MM.1S (cell line): ENCODE measurements at regions not wholly inside any gene's neighbourhood (a gene's known extent, or its start where the extent isn't known, plus 50 kb on each side); places are given as distances from the start of the nearest gene placed in this dataset.

Experiments
- DNase-seq: peaks from one replicate; pipeline ENCODE4 v3.0.0-alpha.2; 2015
- H2AFZ ChIP-seq: fragments of 300-600 bp; sonication (generic); 2 replicates; pipeline ENCODE4 v1.6.0; 2016; ENCODE audit warnings: antibody characterized with exemption, low read length
- H3F3A ChIP-seq: fragments of 300-600 bp; sonication (generic); 2 replicates; pipeline ENCODE4 v1.6.1; 2016; ENCODE audit warnings: mild to moderate bottlenecking, antibody characterized with exemption, low read length, moderate library complexity, mixed read lengths; ENCODE audit not compliant: insufficient read depth
- H3K27ac ChIP-seq: fragments of 300-600 bp; sonication (generic); 2 replicates; pipeline ENCODE4 v1.5.1; 2016; ENCODE audit warnings: mild to moderate bottlenecking, low read length
- H3K27me3 ChIP-seq: fragments of 300-600 bp; sonication (generic); replicated peaks from 2 replicates; pipeline ENCODE4 v1.6.0; 2016; ENCODE audit warnings: low read length; ENCODE audit not compliant: insufficient read depth
- H3K36me3 ChIP-seq: fragments of 300-600 bp; sonication (generic); replicated peaks from 2 replicates; pipeline ENCODE4 v1.6.1; 2016; ENCODE audit warnings: mild to moderate bottlenecking, low read length, mixed read lengths; ENCODE audit not compliant: insufficient read depth
- H3K4me1 ChIP-seq: fragments of 300-600 bp; sonication (generic); 2 replicates; pipeline ENCODE4 v1.6.1; 2016; ENCODE audit warnings: low read length, mixed read lengths
- H3K4me2 ChIP-seq: fragments of 300-600 bp; sonication (generic); 2 replicates; pipeline ENCODE4 v1.6.0; 2016; ENCODE audit warnings: low read depth, low read length
- H3K4me3 ChIP-seq: fragments of 300-600 bp; sonication (generic); 2 replicates; pipeline ENCODE4 v1.5.1; 2016; ENCODE audit warnings: low read length, mixed read lengths
- H3K79me2 ChIP-seq: fragments of 300-600 bp; sonication (generic); 2 replicates; pipeline ENCODE4 v1.6.1; 2016; ENCODE audit warnings: mixed run types, low read length, mixed read lengths
- H3K9ac ChIP-seq: fragments of 300-600 bp; sonication (generic); 2 replicates; pipeline ENCODE4 v1.6.1; 2016; ENCODE audit warnings: low read length, mixed read lengths
- H3K9me2 ChIP-seq: fragments of 300-600 bp; sonication (generic); replicated peaks from 2 replicates; pipeline ENCODE4 v1.6.1; 2016; ENCODE audit warnings: mild to moderate bottlenecking, low read length, mixed read lengths; ENCODE audit not compliant: insufficient read depth
- H3K9me3 ChIP-seq: fragments of 300-600 bp; sonication (generic); replicated peaks from 2 replicates; pipeline ENCODE4 v1.6.1; 2016; ENCODE audit warnings: mild to moderate bottlenecking, low read length, mixed read lengths; ENCODE audit not compliant: insufficient read depth
- H4K20me1 ChIP-seq: fragments of 300-600 bp; sonication (generic); 2 replicates; pipeline ENCODE4 v1.6.1; 2016; ENCODE audit warnings: mild to moderate bottlenecking, low read length, moderate library complexity, mixed read lengths; ENCODE audit not compliant: insufficient read depth
- EZH2 ChIP-seq: fragments of 300-600 bp; sonication (generic); optimal IDR thresholded peaks from 2 replicates; pipeline ENCODE3; 2017; ENCODE audit warnings: low read depth, mild to moderate bottlenecking, antibody characterized with exemption, low read length, mixed read lengths
- EZH2phosphoT487 ChIP-seq: fragments of 300-600 bp; sonication (generic); IDR thresholded peaks from 2 replicates; pipeline ENCODE4 v1.6.1; 2018; ENCODE audit warnings: antibody characterized with exemption, low read length
- TF ChIP-seq, protein P1 (sequence below): fragments of 300-600 bp; sonication (generic); IDR thresholded peaks from 2 replicates; pipeline ENCODE4 v1.5.1; 2016; ENCODE audit warnings: antibody characterized with exemption, low read length, mixed read lengths

DNA sequence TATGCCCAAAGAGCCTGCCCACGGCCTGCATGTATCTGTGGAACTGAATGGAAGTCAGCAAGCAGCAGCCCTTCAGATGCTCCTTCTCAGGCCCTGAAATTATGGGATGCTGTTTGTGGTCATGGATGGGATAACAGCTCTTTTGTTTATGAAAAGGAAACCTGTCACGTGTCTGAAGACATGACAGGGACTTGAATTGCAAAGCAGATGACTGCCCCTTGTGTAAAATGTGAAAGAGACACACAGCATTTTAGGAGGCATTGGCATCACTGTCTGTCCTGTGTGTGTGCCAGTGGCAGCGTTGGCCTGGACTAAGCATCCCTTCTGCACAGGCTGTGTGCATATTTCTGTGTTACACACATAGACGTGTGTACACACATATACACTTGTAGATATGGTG, 192.1 kb downstream of the VRK1 start:
- H3K9me3 ChIP-seq, result no peaks in the 10 kb centered on the region
- no peaks in the 10 kb centered on the region for H3K9me2 ChIP-seq
- no peaks in the 10 kb centered on the region for H3K4me1 ChIP-seq
- H2AFZ ChIP-seq, result no peak overlapping the region
- no peaks in the 10 kb centered on the region for H3K36me3 ChIP-seq
- no peaks in the 10 kb centered on the region for H3F3A ChIP-seq
- H3K79me2 ChIP-seq, result no peaks in the 10 kb centered on the region
- no peak overlapping the region for H3K9ac ChIP-seq
- DNase-seq, result no peak
- no peak for TF ChIP-seq EZH2
- H4K20me1 ChIP-seq, result no peaks in the 10 kb centered on the region
- no peaks in the 10 kb centered on the region for H3K27me3 ChIP-seq
- no peak overlapping the region for H3K4me3 ChIP-seq
- no peak overlapping the region for H3K4me2 ChIP-seq
- no peak overlapping the region for H3K27ac ChIP-seq

DNA sequence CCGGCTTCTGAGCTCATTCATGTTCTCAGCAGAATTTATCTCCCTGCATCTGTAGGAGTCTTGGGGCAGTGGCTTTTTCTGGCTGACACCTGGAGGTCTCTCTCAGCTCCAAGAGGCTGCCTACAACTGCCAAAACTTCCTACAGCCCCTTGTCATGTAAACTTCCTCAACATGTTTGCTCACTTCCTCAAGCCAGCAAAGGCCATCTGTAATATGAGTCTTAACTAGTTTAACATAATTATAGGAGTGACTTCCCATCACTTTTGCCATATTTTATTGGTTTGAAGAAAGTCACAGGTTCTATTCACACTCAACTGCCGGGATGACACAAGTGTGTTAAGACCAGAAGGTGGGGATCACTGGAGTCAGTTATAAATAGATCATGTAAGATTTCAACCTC, 194.0 kb downstream of the VRK1 start:
- H3K4me2 ChIP-seq, result no peak overlapping the region
- no peak for DNase-seq
- H3K9me2 ChIP-seq, result no peaks in the 10 kb centered on the region
- no peak overlapping the region for H2AFZ ChIP-seq
- H3K9me3 ChIP-seq, result no peaks in the 10 kb centered on the region
- no peaks in the 10 kb centered on the region for H3K4me1 ChIP-seq
- TF ChIP-seq EZH2 (no peak), EZH2phosphoT487 (no peak)
- TF ChIP-seq, protein P1, sequence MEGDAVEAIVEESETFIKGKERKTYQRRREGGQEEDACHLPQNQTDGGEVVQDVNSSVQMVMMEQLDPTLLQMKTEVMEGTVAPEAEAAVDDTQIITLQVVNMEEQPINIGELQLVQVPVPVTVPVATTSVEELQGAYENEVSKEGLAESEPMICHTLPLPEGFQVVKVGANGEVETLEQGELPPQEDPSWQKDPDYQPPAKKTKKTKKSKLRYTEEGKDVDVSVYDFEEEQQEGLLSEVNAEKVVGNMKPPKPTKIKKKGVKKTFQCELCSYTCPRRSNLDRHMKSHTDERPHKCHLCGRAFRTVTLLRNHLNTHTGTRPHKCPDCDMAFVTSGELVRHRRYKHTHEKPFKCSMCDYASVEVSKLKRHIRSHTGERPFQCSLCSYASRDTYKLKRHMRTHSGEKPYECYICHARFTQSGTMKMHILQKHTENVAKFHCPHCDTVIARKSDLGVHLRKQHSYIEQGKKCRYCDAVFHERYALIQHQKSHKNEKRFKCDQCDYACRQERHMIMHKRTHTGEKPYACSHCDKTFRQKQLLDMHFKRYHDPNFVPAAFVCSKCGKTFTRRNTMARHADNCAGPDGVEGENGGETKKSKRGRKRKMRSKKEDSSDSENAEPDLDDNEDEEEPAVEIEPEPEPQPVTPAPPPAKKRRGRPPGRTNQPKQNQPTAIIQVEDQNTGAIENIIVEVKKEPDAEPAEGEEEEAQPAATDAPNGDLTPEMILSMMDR, result no peak
- H3K9ac ChIP-seq, result no peak overlapping the region
- H3K27ac ChIP-seq, result no peak overlapping the region
- no peaks in the 10 kb centered on the region for H3F3A ChIP-seq
- H4K20me1 ChIP-seq, result no peaks in the 10 kb centered on the region
- no peaks in the 10 kb centered on the region for H3K36me3 ChIP-seq
- H3K27me3 ChIP-seq, result no peaks in the 10 kb centered on the region
- no peaks in the 10 kb centered on the region for H3K79me2 ChIP-seq
- no peak overlapping the region for H3K4me3 ChIP-seq

DNA sequence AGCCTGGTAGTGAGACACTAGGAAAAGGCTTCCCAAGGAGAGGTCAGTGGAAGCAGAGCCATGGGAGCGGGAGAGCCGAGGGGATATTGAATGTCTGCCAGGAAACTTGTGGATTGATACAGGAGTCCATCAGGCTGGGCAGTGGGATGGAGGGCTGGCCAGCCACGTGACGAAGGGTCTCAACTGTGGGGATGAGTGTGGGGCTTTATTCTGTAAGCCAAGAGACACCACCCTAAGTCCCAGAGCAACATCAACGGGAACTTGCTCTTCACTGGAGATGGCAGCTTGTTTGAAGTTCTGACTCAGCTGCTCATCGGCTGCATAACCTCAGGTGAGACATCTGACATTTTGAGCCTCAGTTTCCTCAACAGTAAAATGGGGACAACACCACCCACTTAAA, 197.8 kb downstream of the VRK1 start:
- no peaks in the 10 kb centered on the region for H3K27me3 ChIP-seq
- no peaks in the 10 kb centered on the region for H3F3A ChIP-seq
- no peak overlapping the region for H3K4me2 ChIP-seq
- no peaks in the 10 kb centered on the region for H3K36me3 ChIP-seq
- no peaks in the 10 kb centered on the region for H3K4me1 ChIP-seq
- H3K9me2 ChIP-seq, result no peaks in the 10 kb centered on the region
- H3K27ac ChIP-seq, result no peak overlapping the region
- no peak overlapping the region for H3K4me3 ChIP-seq
- no peaks in the 10 kb centered on the region for H3K79me2 ChIP-seq
- H3K9ac ChIP-seq, result no peak overlapping the region
- H3K9me3 ChIP-seq, result no peaks in the 10 kb centered on the region
- TF ChIP-seq EZH2 (no peak), EZH2phosphoT487 (no peak)
- DNase-seq, result no peak
- H2AFZ ChIP-seq, result no peak overlapping the region
- H4K20me1 ChIP-seq, result no peaks in the 10 kb centered on the region

DNA sequence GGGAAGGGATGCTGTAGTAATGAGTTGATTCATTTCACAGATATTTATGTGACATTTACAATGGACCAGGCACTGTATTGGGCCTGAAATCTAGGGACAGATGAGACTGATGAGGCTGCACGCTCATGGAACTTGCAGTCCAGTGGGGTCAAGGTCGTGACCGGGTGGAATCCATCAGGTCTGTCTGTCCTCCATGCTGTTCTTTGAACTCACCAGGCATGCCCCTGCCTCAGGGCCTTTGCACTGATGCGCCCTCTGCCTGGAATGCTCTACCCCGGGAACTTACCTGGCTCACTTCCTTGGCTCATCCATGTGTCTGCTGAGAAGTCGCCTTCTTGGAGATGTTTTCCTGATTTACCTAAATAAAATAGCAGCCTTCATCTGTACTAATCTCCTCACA, 200.1 kb downstream of the VRK1 start:
- TF ChIP-seq EZH2phosphoT487, result no peak
- no peak for TF ChIP-seq EZH2
- TF ChIP-seq, protein P1, result no peak
- Histone ChIP-seq H3K36me3 (no peaks in the 10 kb centered on the region), H3K9ac (no peak overlapping the region), H3K9me3 (no peaks in the 10 kb centered on the region), H3K27me3 (no peaks in the 10 kb centered on the region), H2AFZ (no peak overlapping the region), H3K79me2 (no peaks in the 10 kb centered on the region), H3K4me2 (no peak overlapping the region), H3K27ac (no peak overlapping the region), H3K9me2 (no peaks in the 10 kb centered on the region), H4K20me1 (no peaks in the 10 kb centered on the region), H3F3A (no peaks in the 10 kb centered on the region), H3K4me3 (no peak overlapping the region), H3K4me1 (no peaks in the 10 kb centered on the region)
- no peak for DNase-seq
